HG03521 (cell line): ENCODE measurements at regions not wholly inside any gene's neighbourhood (a gene's known extent, or its start where the extent isn't known, plus 50 kb on each side); places are given as distances from the start of the nearest gene placed in this dataset.

Source experiments
- ATAC-seq: cut with Tn5 transposase; IDR thresholded peaks from one replicate; pipeline ENCODE4 v1.9.1; 2021; ENCODE audit warnings: mild to moderate bottlenecking, moderate library complexity; ENCODE audit not compliant: unreplicated experiment

DNA sequence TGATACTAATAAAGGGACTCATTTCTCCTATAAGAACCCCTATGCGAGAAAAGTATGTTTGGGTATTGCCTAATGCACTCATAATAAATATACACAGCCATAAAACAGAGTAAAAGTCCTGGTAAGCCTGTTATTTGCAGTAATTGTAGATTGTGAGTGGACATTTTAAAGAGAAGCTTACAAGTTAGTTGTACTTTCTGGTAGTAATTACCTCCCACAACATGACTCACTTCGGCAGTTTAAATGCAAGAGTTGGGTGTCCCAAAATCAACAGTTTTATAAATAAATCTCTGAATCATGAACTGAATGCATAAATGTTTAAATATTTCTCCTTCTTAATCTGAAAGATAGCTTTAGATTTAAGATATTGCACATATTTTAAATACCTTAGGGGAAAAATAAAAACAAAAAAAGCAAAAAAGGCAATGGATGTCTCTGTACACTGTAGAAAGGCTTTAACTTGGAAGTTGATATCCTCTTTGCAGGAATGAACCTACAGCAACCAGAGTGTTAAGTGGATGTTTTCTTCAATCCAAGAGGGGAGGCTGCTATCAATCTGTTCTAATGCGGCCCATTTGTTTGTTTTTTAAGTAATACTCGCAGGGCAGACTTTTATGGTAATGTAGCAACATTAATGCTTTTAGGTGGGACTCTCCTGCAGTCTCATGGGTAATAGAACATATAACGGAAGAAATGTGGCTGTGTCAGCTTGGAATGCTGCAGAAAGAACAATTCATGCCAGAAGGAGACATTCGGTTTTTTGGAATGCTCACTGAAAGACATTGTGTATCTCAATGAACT lies 57.3 kb upstream of the ZEB1 start:
- no peak for ATAC-seq

DNA sequence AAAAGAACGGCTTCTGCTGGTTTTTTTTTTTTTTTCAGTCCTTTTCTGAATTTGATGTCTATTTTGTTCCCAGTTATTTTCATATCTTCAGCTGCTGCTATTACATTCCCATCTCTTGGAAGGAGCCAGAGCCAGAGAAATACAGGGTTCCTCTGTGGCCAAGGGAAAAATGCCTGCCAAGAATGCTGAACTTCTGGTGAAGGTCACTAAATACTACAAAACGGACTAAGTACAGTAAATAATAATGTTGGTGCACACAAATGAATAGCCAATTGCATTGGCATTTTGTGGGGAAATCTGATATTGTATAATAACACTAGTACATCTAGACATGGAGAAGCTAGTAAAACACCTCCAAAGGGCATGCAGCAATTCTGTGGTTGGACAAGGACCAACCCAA lies 56.3 kb upstream of the ZEB1 start:
- no peak for ATAC-seq

DNA sequence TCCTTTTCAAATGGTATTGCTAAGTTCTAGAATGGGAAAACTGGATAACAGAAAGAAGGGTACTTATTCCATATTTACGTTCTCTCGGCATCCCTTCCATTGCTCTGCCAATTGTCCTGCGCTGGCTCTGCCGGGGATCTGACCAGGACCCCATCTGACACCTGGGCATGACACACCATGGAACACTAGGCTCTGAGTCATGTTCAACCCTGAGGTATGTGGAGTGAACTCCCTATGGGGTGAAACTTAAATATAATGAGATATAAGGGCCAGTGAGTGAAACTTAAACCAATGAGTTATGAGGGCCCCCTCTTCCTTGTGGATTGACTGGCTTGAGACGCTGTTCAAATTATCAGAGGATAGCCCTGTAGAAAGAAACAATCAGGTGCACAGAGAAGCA lies 55.1 kb upstream of the ZEB1 start:
- no peak for ATAC-seq

DNA sequence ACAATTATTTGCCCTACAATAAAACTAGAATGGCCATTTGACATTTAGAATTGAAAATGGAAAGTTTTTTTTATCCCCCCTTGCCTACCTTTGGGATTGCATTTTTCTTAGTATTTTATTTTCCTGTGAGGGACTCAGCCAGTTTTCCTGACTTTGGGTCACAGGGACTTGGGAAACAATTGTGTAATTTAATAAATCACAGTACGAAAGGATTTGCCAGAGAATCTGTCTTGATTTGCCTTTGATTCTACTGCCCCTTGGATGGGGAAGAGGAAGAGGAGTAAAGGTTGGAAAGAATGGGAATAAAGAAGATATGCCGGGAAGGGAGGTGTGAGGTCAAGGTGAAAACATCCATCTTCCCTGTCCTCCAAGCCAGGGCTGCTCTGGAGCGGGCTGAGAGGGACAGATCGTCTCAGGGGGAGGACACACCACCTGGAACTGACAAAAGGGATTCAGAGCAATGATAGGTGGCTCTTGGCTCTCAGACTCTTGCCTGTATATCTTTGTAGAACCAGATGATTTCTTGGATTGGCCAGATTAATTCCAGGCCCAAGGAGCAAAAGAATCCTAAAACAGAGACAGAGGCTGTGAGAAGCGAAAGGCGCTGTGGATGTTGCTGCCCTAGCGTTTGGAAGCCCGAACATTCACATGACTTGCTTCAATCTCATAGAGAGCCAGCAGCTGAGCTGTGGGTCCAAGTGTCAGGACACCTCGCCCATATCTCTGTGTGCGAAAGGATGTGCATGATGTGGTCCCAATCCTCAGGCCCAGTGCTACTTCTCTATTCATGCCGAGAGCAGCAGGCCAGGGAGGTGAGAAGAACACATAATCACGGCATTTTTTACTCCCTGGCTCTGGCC lies 50.3 kb upstream of the ZEB1 start:
- no peak for ATAC-seq
